ENCODE measurements at regions not wholly inside any gene's neighbourhood (a gene's known extent, or its start where the extent isn't known, plus 50 kb on each side); places are given as distances from the start of the nearest gene placed in this dataset.

GRCh38 chr6:85394199-85394598, 55.7 kb upstream of the NT5E start:
- no peak for TF ChIP-seq CTCF (IDR thresholded peaks at IDR 0.05)

GRCh38 chr6:85392379-85392778, 57.5 kb upstream of the NT5E start:
- Histone ChIP-seq H3K27ac (ENCODE audit: low read depth in 1 of 2, low read length in 2 of 2) (no peak overlapping the region), H3K36me3 (ENCODE audit: insufficient read depth, low read length) (no peaks in the 10 kb centered on the region), H3K4me1 (ENCODE audit: insufficient read depth, low read length) (no peaks in the 10 kb centered on the region), H3K27me3 (ENCODE audit: control insufficient read depth in 1 of 2, insufficient read depth in 2 of 2, low read length in 2 of 2) (no peaks in the 10 kb centered on the region), H3K4me3 (ENCODE audit: low read length) (no peak overlapping the region), H3K9me3 (ENCODE audit: control insufficient read depth in 1 of 2, insufficient read depth in 1 of 2, low read length in 2 of 2) (no peaks in the 10 kb centered on the region)
- ATAC-seq (ENCODE audit: poor library complexity): no peak
- TF ChIP-seq CTCF (IDR thresholded peaks at IDR 0.05): no peak
- Mint-ChIP-seq H3K9me3 (peaks cover under 1% of the 10 kb centered on the region), H3K27ac (no peak overlapping the region), H3K4me3 (no peak overlapping the region), H3K4me1 (ENCODE audit: low read depth) (no peaks in the 10 kb centered on the region), H3K27me3 (peaks cover 5% of the 10 kb centered on the region), H3K36me3 (ENCODE audit: low read depth) (no peaks in the 10 kb centered on the region)
- POLR2A ChIA-PET: no interaction called here
- CTCF ChIA-PET: no interaction called here
- intact Hi-C loops (cut with DNase I, micrococcal nuclease): no loop called here
- DNase-seq: no peak

More at GRCh38 chr6:85394199-85394598, 55.7 kb upstream of the NT5E start:
- no peak for DNase-seq
- no peak for ATAC-seq (ENCODE audit: poor library complexity)
- no peaks in the 10 kb centered on the region for H3K4me1 ChIP-seq (ENCODE audit: insufficient read depth, low read length)
- no peak overlapping the region for H3K27ac Mint-ChIP-seq
- H3K27ac ChIP-seq (ENCODE audit: low read depth in 1 of 2, low read length in 2 of 2): no peak overlapping the region
- peaks cover 5% of the 10 kb centered on the region for H3K27me3 Mint-ChIP-seq
- intact Hi-C loops (cut with DNase I, micrococcal nuclease): no loop called here
- no peaks in the 10 kb centered on the region for H3K36me3 Mint-ChIP-seq (ENCODE audit: low read depth)
- H3K4me3 Mint-ChIP-seq: no peak overlapping the region
- ChIA-PET CTCF (no interaction called here), POLR2A (no interaction called here)
- H3K27me3 ChIP-seq (ENCODE audit: control insufficient read depth in 1 of 2, insufficient read depth in 2 of 2, low read length in 2 of 2): no peaks in the 10 kb centered on the region
- no peaks in the 10 kb centered on the region for H3K36me3 ChIP-seq (ENCODE audit: insufficient read depth, low read length)
- H3K4me3 ChIP-seq (ENCODE audit: low read length): no peak overlapping the region
- H3K9me3 ChIP-seq (ENCODE audit: control insufficient read depth in 1 of 2, insufficient read depth in 1 of 2, low read length in 2 of 2): no peaks in the 10 kb centered on the region
- peaks cover 5% of the 10 kb centered on the region for H3K9me3 Mint-ChIP-seq
- no peaks in the 10 kb centered on the region for H3K4me1 Mint-ChIP-seq (ENCODE audit: low read depth)

- intact Hi-C loops (cut with DNase I, micrococcal nuclease): no loop called here
- H3K36me3 Mint-ChIP-seq (ENCODE audit: low read depth): no peaks in the 10 kb centered on the region
- CTCF ChIA-PET: no interaction called here
Measured at GRCh38 chr6:85390775-85391174, 59.1 kb upstream of the NT5E start.

More at GRCh38 chr6:85390775-85391174, 59.1 kb upstream of the NT5E start:
- ATAC-seq (ENCODE audit: poor library complexity): no peak
- Histone ChIP-seq H3K4me3 (ENCODE audit: low read length) (no peak overlapping the region), H3K4me1 (ENCODE audit: insufficient read depth, low read length) (no peaks in the 10 kb centered on the region), H3K36me3 (ENCODE audit: insufficient read depth, low read length) (no peaks in the 10 kb centered on the region), H3K9me3 (ENCODE audit: control insufficient read depth in 1 of 2, insufficient read depth in 1 of 2, low read length in 2 of 2) (no peaks in the 10 kb centered on the region), H3K27me3 (ENCODE audit: control insufficient read depth in 1 of 2, insufficient read depth in 2 of 2, low read length in 2 of 2) (no peaks in the 10 kb centered on the region), H3K27ac (ENCODE audit: low read depth in 1 of 2, low read length in 2 of 2) (no peak overlapping the region)
- no peak for DNase-seq
- H3K4me3 Mint-ChIP-seq: no peak overlapping the region
- H3K9me3 Mint-ChIP-seq: no peaks in the 10 kb centered on the region
- peaks cover 5% of the 10 kb centered on the region for H3K27me3 Mint-ChIP-seq
- no peaks in the 10 kb centered on the region for H3K4me1 Mint-ChIP-seq (ENCODE audit: low read depth)
- no peak for TF ChIP-seq CTCF (IDR thresholded peaks at IDR 0.05)
- POLR2A ChIA-PET: no interaction called here
- H3K27ac Mint-ChIP-seq: no peak overlapping the region

All from CD4-positive, alpha-beta T cell (primary cell).